HG02970 (cell line): ENCODE measurements at regions not wholly inside any gene's neighbourhood (a gene's known extent, or its start where the extent isn't known, plus 50 kb on each side); places are given as distances from the start of the nearest gene placed in this dataset.
"Not testable (repeated sequence)": the region's sequence is repeated elsewhere in the genome, so short reads cannot be mapped to it uniquely, and the experiment has no call there.

Experiments
- ATAC-seq: cut with Tn5 transposase; IDR thresholded peaks from one replicate; pipeline ENCODE4 v1.9.1; 2021; ENCODE audit warnings: mild to moderate bottlenecking, moderate library complexity, moderate number of reproducible peaks; ENCODE audit not compliant: unreplicated experiment, low FRiP score

DNA sequence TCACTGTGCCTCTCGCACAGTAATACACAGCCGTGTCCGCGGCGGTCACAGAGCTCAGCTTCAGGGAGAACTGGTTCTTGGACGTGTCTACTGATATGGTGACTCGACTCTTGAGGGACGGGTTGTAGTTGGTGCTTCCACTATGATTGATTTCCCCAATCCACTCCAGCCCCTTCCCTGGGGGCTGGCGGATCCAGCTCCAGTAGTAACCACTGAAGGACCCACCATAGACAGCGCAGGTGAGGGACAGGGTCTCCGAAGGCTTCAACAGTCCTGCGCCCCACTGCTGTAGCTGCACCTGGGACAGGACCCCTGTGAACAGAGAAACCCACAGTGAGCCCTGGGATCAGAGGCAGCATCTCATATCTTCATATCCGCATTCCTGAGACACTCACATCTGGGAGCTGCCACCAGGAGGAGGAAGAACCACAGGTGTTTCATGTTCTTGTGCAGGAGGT is 847.3 kb downstream of the TMEM121 start:
- ATAC-seq: not testable (repeated sequence)

GRCh38 chr14:106377432-106377831 is 851.0 kb downstream of the TMEM121 start:
- ATAC-seq: no peak

DNA sequence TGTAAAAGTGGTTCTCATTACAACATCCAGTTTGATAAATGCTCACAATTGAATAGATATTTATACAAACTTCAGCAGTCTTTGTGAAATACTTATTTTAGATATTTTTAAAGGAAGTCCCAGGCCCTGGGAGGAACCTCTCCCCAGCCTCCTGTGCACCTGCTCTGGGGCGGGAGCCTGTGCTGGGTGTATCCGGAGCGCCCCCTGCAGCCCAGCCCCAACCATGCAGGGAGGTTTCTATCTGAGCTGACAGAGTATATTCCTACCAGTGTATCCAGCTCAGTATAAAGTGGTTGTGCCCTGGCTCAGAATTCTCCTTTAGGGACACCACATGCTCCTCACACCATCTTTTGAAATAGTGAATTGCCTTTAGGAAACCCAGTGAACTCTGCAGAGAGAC is 851.8 kb downstream of the TMEM121 start:
- no peak for ATAC-seq

GRCh38 chr14:106380740-106381139 is 854.4 kb downstream of the TMEM121 start:
- no peak for ATAC-seq

- not testable (repeated sequence) for ATAC-seq
These were observed 862.8 kb downstream of the TMEM121 start for GRCh38 chr14:106389186-106389585.

GRCh38 chr14:106390401-106390800 is 864.0 kb downstream of the TMEM121 start:
- ATAC-seq: no peak

- ATAC-seq: no peak
These were observed 864.6 kb downstream of the TMEM121 start for GRCh38 chr14:106390947-106391346.

GRCh38 chr14:106393742-106394141 is 867.4 kb downstream of the TMEM121 start:
- ATAC-seq: no peak

DNA sequence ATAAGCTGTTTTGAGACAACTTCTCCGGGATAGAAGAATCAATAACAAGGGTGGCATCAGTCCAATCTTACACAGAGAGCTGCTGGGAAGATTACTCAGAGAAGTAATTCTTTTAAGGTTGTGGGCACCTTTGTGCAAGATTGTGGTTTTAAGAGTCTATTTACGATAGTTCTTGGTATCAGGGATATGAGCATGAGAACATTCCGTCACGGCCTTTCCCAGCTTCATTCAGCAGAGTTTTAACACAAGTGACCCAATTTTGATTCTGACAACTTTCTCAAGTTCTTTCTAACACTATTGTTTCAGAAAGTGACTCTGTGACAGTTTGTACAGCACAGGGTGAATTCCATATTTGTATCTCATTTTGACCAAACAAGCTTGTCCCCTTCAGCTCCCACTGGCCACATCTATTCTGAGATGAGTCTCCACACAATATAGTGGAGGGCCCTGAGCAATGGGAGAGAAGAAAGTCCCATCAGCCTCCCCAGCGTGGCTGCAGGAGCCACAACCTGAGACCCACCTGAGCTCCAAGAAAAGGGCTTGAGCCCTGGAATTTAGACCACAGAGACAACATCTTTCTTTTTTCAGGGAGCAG is 869.2 kb downstream of the TMEM121 start:
- no peak for ATAC-seq

DNA sequence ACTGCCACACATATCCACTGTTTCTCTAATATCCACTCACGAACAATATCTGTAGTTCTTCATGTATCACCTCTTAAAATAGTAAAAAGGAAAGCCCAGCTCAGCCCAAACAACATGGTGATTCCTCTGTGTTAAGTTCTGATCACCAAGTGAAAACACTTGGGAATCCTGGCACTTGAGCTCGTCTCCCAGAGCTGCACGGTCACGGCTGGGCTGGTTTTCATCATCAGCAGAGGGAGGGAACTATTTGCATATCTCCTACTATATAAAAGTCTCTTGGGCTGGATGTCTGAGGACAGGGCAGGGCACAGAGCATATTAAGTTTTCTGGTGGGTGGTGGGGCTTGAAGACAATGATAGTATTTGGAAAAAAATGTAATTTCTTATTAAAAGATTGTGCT is 870.6 kb downstream of the TMEM121 start:
- no peak for ATAC-seq

DNA sequence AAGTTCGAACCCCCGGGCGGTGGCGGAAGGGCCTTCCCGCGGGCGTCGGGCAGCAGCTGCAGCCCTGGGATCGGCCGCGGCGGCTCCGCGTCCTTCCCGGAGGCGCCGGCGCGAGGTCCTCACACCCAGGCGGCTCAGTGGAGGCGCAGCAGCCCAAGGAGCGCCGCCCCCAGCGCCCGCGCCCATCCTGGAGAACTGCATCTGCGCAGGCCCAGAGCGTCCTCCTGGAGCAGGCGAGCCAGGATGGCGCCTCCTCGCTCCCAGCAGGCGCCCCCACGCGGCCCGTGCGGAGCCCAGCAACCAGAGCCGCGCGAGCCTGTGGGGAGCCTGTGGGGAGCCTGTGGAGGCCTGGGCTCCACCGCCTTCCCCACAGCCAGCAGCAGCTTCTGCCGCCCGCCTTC is 872.5 kb downstream of the TMEM121 start:
- ATAC-seq: not testable (repeated sequence)

DNA sequence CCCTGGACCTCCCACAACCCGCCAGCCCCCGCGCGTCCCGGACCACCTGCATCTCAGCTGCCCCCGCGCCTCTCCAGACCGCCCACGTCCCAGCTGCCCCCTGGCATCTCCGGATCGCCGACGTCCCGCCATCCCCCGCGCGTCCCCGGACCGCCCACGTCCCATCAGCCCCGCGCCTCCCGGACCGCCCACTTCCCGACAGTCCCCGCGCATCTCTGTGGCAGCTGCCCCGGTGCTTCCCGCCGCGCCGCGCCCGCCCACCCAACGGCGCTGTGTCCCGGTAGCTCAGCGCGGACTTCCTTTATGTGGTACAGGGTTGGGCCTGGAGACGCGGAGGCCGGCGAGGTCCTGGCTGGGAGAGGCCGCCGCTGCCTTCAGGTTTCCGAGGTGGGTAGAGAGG is 874.9 kb downstream of the TMEM121 start:
- not testable (repeated sequence) for ATAC-seq

GRCh38 chr14:106410229-106410628 is 883.8 kb downstream of the TMEM121 start:
- not testable (repeated sequence) for ATAC-seq

GRCh38 chr14:106414464-106414863 is 888.1 kb downstream of the TMEM121 start:
- ATAC-seq: no peak

- peak; percentile 94 for ATAC-seq
These were observed 891.1 kb downstream of the TMEM121 start for GRCh38 chr14:106417224-106418049.

DNA sequence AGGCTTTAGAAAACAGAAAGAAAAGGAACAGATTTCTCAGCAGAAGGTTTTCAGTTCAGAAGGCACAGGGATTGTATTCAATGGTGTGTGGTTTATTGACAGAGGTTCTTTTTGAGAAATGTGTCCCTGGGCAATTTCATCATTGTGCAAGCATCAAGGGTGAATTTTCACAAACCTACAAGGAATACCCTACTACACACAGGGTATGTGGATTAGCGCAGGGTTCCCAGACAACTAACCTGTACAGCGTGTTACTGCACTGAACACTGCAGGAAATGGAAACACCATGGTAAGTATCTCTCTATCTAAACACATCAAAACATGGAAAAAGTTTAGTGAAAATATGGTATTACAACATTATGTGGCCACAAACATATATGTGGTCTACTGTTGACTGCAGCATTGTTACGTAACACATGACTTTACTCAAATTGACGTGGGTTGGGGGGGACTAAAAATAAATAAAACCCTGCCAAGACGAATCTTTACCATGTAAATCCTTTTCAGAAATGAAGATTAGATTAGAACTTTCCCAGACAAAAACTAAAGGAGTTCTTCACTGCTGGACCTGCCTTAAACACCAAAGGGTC is 893.1 kb downstream of the TMEM121 start:
- no peak for ATAC-seq

DNA sequence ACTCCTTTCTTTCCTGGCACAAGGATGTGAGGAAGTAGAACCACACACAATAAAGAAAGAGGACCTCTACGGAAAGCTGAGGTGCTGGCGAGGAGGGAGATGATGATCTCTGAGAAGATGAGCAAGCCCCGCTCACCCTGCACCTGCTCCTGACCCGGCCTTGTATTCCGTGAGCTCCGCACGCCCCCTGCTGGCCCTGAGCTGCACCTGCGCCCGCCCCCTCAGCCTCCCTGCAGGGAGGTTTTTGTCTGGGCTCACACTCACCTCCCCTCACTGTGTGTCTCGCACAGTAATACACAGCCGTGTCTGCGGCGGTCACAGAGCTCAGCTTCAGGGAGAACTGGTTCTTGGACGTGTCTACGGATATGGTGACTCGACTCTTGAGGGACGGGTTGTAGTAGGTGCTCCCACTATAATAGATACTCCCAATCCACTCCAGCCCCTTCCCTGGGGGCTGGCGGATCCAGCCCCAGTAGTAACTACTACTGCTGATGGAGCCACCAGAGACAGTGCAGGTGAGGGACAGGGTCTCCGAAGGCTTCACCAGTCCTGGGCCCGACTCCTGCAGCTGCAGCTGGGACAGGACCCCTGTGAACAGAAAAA is 895.1 kb downstream of the TMEM121 start:
- ATAC-seq: not testable (repeated sequence)

- no peak for ATAC-seq
These were observed 895.7 kb downstream of the TMEM121 start for GRCh38 chr14:106422066-106422465.

DNA sequence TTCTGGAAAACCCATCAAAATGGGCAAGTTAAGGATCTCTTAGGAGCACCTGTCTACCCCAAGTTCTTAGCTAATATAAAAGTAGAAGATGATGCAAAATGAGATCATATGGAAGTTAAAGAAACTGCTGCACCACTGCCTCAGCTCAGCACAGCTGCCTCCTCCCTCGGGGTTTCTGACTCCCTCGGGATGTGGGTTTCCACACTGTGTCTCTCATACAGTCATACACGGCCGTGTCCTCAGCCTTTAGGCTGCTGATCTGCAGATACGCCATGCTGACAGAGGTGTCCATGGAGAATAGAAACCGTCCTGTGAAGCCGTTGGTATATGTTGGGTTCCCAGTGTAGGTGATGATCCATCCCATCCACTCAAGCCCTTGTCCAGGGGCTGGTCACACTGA is 898.8 kb downstream of the TMEM121 start:
- not testable (repeated sequence) for ATAC-seq

GRCh38 chr14:106436310-106436905 is 910.0 kb downstream of the TMEM121 start:
- ATAC-seq: no peak

- ATAC-seq: no peak
These were observed 916.5 kb downstream of the TMEM121 start for GRCh38 chr14:106442857-106443256.
